ENCODE measurements at regions not wholly inside any gene's neighbourhood (a gene's known extent, or its start where the extent isn't known, plus 50 kb on each side); places are given as distances from the start of the nearest gene placed in this dataset.
"Not testable (repeated sequence)": the region's sequence is repeated elsewhere in the genome, so short reads cannot be mapped to it uniquely, and the experiment has no call there.

GRCh38 chr1:157312082-157312812 is 174.1 kb upstream of the ETV3 start:
- DNase-seq (ENCODE audit: extremely low read depth, low read depth): no peak
- no peak for TF ChIP-seq CTCF (IDR thresholded peaks at IDR 0.05; ENCODE audit: low read depth, low read length)

GRCh38 chr1:157311730-157312081 is 173.5 kb upstream of the ETV3 start:
- DNase-seq (ENCODE audit: extremely low read depth, low read depth): no peak
- TF ChIP-seq CTCF (IDR thresholded peaks at IDR 0.05; ENCODE audit: low read depth, low read length): no peak

GRCh38 chr1:157310805-157311729 is 172.9 kb upstream of the ETV3 start:
- not testable (repeated sequence) for DNase-seq (ENCODE audit: extremely low read depth, low read depth)

- no peak for TF ChIP-seq CTCF (IDR thresholded peaks at IDR 0.05; ENCODE audit: low read depth, low read length)
- no peak for DNase-seq (ENCODE audit: extremely low read depth, low read depth)
Observed at GRCh38 chr1:157310401-157310800, 172.2 kb upstream of the ETV3 start.

- TF ChIP-seq CTCF (IDR thresholded peaks at IDR 0.05; ENCODE audit: low read depth, low read length): no peak
- DNase-seq (ENCODE audit: extremely low read depth, low read depth): no peak
Observed at GRCh38 chr1:157307491-157307890, 169.3 kb upstream of the ETV3 start.

GRCh38 chr1:157306896-157307295 is 168.7 kb upstream of the ETV3 start:
- no peak for DNase-seq (ENCODE audit: extremely low read depth, low read depth)
- TF ChIP-seq CTCF (IDR thresholded peaks at IDR 0.05; ENCODE audit: low read depth, low read length): no peak

- TF ChIP-seq CTCF (IDR thresholded peaks at IDR 0.05; ENCODE audit: low read depth, low read length): no peak
- DNase-seq (ENCODE audit: extremely low read depth, low read depth): no peak
Observed at GRCh38 chr1:157304271-157304670, 166.1 kb upstream of the ETV3 start.
